ENCODE measurements at regions not wholly inside any gene's neighbourhood (a gene's known extent, or its start where the extent isn't known, plus 50 kb on each side); places are given as distances from the start of the nearest gene placed in this dataset.

DNA sequence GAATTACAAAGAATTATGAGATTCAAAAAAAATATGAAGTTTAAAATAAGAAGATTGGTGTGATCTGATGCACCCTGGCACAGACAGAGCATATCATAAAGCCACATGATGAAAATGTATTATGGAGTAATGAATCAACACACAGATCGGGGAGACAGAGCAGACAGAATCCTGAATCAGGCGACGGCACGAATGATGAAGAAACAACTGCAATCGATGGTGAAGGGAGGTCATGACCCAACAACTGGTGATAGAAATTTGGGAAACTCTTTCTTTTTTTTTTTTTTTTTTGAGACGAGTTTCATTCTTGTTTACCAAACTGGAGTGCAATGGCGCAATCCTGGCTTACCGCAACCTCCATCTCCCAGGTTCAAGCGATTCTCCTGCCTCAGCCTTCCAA lies 1054.0 kb downstream of the TYW1 start:
- Histone ChIP-seq H3K27me3 (no peaks in the 10 kb centered on the region), H3K9me3 (no peaks in the 10 kb centered on the region), H3K4me1 (no peaks in the 10 kb centered on the region), H3K4me3 (ENCODE audit: low read depth, low read length) (no peak overlapping the region), H3K36me3 (no peaks in the 10 kb centered on the region)
- no peak for DNase-seq
- TF ChIP-seq, protein P1, sequence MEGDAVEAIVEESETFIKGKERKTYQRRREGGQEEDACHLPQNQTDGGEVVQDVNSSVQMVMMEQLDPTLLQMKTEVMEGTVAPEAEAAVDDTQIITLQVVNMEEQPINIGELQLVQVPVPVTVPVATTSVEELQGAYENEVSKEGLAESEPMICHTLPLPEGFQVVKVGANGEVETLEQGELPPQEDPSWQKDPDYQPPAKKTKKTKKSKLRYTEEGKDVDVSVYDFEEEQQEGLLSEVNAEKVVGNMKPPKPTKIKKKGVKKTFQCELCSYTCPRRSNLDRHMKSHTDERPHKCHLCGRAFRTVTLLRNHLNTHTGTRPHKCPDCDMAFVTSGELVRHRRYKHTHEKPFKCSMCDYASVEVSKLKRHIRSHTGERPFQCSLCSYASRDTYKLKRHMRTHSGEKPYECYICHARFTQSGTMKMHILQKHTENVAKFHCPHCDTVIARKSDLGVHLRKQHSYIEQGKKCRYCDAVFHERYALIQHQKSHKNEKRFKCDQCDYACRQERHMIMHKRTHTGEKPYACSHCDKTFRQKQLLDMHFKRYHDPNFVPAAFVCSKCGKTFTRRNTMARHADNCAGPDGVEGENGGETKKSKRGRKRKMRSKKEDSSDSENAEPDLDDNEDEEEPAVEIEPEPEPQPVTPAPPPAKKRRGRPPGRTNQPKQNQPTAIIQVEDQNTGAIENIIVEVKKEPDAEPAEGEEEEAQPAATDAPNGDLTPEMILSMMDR (IDR thresholded peaks at IDR 0.05; ENCODE audit: low read depth, low read length), result no peak

DNA sequence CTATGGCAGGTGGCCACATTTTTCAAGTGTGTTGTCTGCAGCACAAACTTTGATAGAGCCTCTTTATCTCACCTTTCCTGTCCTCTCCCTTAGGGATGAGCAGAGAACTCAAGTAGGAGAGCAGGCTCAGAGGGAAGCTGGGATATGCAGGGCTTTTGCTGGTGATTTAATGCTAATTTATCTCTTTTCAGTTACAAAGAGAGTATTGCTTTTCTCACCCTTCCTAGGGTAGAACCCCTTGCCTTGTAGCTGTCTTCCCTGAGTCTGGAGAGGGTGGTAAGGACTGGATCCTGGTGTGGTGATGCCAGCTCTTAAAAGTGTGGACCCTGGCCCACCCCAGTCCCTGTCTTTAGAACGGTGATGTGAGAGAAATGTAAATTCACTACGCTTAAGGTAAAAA lies 1061.4 kb downstream of the TYW1 start:
- Histone ChIP-seq H3K36me3 (no peaks in the 10 kb centered on the region), H3K9me3 (no peaks in the 10 kb centered on the region), H3K4me1 (no peaks in the 10 kb centered on the region), H3K4me3 (ENCODE audit: low read depth, low read length) (no peak overlapping the region), H3K27me3 (no peaks in the 10 kb centered on the region)
- DNase-seq, result no peak
- TF ChIP-seq, protein P1 (IDR thresholded peaks at IDR 0.05; ENCODE audit: low read depth, low read length), result no peak

DNA sequence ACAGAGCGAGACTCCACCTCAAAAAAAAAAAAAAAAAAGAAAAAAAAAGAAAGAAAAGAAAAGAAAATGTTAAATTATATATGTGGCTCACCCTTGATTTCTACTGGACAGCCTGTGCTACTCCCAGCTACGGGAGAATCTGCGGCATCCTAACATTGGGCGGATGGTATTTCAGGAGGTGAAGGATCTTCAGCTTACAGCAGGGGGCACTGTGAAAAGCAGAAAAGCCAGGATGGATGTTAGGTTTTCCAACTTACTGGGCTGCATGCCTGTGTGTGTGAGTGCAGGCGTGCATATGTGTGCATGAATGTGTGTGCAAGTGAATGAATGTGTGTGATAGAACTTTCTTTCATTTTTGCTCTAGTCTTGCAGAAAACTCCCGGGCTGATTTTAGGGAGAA lies 1066.5 kb downstream of the TYW1 start:
- Histone ChIP-seq H3K9me3 (no peaks in the 10 kb centered on the region), H3K4me3 (ENCODE audit: low read depth, low read length) (no peak overlapping the region), H3K4me1 (no peaks in the 10 kb centered on the region), H3K27me3 (no peaks in the 10 kb centered on the region), H3K36me3 (no peaks in the 10 kb centered on the region)
- DNase-seq, result peak; percentile 26
- TF ChIP-seq, protein P1 (IDR thresholded peaks at IDR 0.05; ENCODE audit: low read depth, low read length), result peak; percentile 69

DNA sequence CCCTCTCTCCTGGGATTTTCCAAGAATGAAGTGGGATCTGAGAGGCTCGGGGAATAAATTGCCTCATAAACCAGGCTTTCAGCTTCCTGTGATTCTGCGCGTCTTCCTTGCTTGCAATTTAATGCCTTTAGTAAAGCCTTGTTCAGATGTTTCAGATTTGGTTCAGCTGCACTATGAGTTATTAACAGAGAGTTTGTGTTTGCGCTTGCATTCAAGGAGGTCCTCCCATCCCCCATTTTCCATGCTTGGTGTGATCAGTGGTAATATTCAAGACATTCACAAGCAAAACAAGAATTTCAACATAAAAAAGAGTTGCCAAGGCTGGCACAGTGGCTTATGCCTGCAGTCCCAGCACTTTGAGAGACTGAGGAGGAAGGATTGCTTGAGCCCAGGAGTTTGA lies 1068.9 kb downstream of the TYW1 start:
- DNase-seq, result no peak
- H3K36me3 ChIP-seq, result no peaks in the 10 kb centered on the region

DNA sequence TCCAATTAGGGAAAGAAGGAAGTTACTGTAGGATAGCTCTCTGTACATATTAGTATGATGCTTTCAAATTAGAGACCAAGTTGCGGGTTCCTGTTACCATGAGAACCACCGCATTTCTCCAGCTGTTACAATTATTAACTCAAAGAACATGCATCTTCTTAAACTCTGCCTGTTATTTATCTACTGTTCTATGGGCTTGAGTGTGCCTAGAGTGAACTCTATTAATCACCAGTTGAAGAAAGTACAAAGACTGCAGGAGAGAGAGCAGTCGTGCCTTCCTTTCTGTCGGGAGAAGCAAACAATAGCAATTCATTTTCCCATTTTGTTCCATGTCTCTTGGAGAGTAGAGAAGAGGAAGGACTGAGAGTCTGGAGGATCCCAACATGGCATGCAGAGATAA lies 1071.2 kb downstream of the TYW1 start:
- Histone ChIP-seq H3K4me3 (ENCODE audit: low read depth, low read length) (no peak overlapping the region), H3K36me3 (no peaks in the 10 kb centered on the region), H3K4me1 (no peaks in the 10 kb centered on the region), H3K9me3 (no peaks in the 10 kb centered on the region), H3K27me3 (no peaks in the 10 kb centered on the region)
- no peak for DNase-seq
- TF ChIP-seq, protein P1 (IDR thresholded peaks at IDR 0.05; ENCODE audit: low read depth, low read length), result no peak

More for the DNA sequence above, 1068.9 kb downstream of the TYW1 start:
- H3K9me3 ChIP-seq, result no peaks in the 10 kb centered on the region
- TF ChIP-seq, protein P1 (IDR thresholded peaks at IDR 0.05; ENCODE audit: low read depth, low read length), result no peak
- H3K4me1 ChIP-seq, result no peaks in the 10 kb centered on the region
- H3K4me3 ChIP-seq (ENCODE audit: low read depth, low read length), result no peak overlapping the region
- H3K27me3 ChIP-seq, result no peaks in the 10 kb centered on the region

DNA sequence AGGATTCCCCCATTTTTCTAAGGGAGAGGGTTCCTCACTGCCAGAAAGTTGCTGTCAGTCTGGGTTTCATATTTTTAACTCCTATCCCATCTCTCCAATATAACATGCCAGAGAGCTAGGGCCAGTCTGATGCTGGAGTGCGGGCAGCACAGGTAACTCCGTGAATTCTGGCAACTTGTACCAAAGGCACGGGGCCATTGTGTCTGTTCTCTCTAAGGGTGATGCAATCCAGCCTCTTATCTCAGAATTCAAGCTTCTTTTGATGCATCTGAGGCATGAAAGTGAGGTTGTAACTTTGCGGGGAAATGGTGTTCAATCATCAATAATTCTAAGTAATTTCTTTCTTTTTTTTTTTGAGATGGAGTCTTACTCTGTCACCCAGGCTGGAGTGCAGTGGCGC lies 1074.4 kb downstream of the TYW1 start:
- Histone ChIP-seq H3K27me3 (no peaks in the 10 kb centered on the region), H3K9me3 (no peaks in the 10 kb centered on the region), H3K4me1 (no peaks in the 10 kb centered on the region), H3K4me3 (ENCODE audit: low read depth, low read length) (no peak overlapping the region), H3K36me3 (no peaks in the 10 kb centered on the region)
- TF ChIP-seq, protein P1 (IDR thresholded peaks at IDR 0.05; ENCODE audit: low read depth, low read length), result no peak
- DNase-seq, result no peak
